GM18858 (cell line): ENCODE measurements at regions not wholly inside any gene's neighbourhood (a gene's known extent, or its start where the extent isn't known, plus 50 kb on each side); places are given as distances from the start of the nearest gene placed in this dataset.
"Not testable (repeated sequence)": the region's sequence is repeated elsewhere in the genome, so short reads cannot be mapped to it uniquely, and the experiment has no call there.

ENCODE experiments used
- ATAC-seq: cut with Tn5 transposase; IDR thresholded peaks from one replicate; pipeline ENCODE4 v1.9.1; 2021; ENCODE audit not compliant: unreplicated experiment

DNA sequence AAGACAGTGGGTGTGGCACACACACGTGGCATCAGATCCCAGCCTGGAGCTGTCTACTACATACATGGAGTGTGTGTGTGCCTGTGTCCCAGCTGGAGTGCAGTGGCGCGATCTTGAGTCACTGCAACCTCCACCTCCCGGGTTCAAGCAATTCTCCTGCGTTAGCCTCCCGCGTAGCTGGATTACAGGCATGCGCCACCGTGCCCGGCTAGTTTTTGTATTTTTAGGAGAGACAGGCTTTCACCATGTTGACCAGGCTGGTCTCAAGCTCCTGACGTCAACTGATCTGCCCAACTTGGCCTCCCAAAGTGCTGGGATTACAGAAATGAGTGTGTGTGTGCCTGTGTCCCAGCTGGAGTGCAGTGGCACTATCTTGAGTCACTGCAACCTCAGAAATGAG is 108.8 kb downstream of the IL12A start:
- ATAC-seq, result no peak

DNA sequence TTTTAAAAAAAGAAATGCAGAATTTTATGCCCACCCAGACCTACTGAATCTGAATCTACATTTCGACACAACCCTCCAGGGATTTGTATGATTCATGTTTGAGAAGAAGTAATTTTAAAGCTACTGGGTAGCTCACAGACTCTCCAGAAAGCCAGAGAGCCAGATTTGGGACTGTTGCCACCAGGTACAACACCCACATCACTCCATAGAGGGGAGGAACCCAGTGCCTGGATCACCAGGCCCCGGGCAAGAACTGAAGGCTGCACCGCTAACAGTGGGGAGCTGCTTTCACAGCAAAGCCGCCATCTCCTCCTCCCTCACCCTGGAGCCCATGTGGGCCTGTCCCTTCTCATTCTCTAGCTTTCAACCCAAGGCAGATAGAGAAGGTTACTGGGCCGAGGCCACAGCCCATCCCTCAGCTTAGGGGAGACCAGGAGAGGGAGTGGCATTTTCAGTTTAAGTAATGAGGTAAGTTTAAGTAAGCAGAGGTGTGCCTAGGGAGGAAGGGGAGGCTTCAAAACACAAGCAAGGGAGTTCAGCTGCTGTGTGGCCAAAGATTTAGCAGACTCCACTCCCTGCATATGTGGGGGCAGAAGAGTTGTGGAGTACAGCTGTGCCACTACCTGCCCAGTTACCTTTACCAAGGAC is 109.8 kb downstream of the IL12A start:
- no peak for ATAC-seq

DNA sequence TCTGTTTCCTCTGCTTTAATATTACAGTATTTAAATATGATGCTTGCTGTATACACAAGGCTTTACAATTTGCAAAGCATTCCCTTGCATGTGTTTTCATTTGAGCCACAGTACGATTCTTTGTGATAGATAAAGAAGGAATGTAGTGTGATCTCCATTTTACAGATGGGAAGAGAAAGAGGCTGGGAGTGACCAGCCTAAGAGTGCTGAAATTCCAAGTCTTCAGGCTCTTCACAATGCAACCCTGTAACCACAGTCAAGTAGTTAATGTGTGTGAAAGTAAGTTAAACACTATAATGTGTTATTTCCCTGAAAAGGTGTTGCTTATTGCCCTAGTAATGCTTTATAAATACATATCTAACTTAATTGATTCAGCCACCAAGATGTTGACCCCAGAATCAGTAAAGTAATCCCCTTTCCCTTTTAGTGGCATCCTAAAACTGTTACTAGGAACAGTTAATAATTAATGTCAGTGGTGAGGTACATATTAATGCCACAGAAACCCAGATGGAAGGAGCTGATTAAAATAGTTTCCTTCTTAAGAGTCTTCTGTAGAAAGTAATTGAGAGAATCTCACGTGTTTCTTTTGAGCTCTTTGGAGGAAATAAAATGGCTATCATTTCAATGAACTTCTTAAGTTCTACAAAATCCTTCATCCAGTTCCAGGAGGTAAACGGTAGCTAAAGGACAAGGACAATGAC is 110.4 kb downstream of the IL12A start:
- no peak for ATAC-seq

DNA sequence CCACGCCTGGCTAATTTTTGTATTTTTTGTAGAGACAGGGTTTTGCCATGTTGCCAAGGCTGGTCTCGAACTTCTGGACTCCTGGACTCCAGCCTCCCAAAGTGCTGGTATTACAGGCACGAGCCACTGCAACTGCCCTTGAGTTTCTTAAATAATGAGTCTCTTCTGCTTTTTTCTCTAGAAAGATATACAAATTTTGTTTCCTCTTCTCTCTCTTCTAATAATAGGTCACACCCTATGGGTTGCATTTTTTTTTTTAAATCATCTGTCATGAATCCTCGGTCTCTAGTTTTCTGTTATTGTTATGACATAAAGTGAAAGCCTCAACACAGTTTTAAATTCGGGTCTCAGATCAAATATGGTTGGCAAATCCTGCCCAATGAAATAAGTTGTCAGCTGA is 111.2 kb downstream of the IL12A start:
- peak; percentile 75 for ATAC-seq

DNA sequence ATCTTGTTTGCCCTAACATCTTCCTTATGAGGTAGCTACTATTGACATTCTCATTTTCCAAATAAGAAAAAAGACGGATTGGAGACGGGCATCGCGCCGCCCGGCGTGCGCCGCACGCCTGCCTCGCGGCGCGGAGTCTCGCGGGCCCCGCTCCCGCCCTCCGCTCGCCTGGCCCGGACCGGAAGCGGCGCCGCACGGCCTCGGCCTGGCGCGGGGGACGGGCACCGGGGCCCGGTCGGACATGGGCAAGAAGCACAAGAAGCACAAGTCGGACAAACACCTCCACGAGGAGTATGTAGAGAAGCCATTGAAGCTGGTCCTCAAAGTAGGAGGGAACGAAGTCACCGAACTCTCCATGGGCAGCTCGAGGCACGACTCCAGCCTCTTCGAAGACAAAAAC is 112.0 kb downstream of the IL12A start:
- no peak for ATAC-seq

DNA sequence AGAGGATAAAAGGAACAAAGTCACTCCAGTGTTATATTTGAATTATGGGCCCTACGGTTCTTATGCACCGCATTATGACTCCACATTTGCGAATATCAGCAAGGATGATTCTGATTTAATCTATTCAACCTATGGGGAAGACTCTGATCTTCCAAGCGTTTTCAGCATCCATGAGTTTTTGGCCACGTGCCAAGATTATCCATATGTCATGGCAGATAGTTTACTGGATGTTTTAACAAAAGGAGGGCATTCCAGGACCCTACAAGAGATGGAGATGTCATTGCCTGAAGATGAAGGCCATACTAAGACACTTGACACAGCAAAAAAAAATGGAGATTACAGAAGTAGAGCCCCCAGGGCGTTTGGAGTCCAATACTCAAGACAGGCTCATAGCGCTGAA is 113.4 kb downstream of the IL12A start:
- not testable (repeated sequence) for ATAC-seq

DNA sequence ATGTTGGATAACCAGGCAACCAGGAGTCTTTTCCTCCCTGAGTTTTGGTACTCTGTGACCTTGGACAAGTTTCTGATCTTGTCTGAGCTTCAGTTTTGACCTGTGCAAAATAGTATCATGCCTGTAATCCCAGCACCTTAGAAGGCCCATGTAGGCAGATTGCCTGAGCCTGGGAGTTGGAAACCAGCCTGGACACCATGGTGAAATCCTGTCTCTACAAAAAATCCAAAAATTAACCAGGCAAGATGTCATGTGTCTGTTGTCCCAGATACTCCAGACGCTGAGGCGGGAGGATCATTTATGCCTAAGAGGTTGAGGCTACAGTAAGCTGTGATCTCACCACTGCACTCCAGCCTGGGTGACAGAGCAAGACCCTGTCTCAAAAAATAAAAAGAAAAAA is 114.8 kb downstream of the IL12A start:
- no peak for ATAC-seq

DNA sequence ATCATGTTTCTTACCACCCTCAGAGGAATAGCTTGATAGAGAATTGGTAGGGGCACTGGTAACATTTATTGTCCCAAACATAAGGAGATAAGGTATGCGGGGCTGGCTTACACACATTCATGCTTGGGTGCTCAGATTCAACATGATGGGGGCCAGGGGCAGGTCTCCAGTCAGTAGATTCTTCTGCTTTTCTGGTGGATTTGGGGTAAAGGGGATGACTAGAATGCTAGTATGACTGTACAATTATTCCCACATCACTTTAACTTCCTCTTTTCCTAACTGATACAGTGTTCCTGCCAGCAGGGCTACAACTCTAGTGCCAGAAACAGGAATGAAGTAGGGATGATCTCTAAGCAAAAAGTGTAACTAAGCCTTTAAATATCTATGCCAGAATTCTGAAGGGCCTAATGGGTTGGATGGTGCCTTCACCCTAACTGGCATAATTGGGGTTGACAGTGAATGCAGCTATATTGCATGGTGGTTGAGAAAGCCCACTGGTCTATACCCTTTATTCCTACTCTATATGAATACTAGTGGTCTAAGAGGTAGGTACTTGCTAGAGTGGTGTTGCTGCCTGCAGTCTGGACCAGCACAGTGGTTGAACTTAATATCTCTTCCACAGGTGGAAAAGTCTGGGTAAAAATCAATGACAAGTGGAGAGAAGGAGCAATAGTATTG is 117.4 kb downstream of the IL12A start:
- no peak for ATAC-seq

DNA sequence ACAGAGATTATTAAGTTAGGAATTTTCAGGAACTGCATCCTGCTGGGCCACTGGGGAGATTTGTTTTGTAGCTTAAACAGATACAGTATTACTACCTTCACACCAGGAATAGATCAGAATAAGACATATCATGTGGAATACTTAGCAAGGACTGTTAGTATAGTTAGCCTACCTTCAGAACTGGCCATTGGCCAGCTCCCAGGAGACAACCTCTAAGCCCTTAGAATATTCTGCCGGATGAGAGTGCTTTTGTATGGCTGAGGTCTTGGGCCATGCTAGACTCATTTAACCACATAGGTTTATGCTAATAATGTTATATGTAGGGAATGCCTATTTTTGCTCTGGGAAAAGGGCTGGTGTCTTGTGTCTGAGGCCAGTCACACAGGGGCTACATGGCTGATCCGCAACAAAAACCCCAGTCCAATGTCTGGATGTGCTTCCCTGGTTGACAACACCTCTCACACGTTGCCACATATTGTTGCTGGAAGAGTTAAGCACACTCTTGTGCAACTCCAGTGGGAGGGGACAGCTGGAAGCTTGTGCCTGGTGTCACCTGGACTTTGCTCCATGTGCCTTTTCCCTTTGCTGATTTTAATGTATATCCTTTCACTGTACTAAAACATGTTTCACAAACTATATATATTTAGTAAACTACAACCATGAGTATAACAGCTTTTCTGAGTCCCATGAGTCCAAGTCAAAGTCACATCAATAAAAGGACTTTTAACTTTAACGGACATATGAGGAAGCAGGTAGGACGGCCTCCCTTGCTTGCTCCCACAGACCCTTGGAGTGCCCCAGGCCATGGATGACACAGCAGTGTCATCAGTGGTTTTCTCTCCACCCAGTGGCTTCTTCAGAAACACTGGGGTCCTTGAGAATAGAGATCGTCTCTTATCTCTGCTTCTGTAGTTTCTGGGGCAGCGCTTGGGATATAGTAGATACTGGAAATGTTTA is 118.0 kb upstream of the C3orf80 start:
- ATAC-seq, result no peak

DNA sequence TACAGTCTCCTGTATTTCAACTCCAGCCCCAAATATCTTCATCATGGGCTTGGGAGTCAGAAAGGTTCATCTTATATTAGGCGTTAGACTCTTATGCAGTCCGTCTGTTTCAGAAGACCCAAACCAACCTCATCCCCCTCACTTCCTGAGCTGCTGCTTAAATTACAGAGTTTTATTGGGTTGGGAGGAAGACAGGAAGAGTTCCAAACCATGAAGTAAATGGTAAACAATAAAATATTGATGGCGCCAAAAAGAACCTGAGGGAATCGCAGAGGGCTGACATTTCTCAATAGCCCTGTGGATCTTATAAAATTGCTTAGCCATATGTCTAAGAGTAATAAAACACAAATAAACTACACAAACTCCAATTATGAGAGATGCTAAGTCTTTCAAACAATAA is 116.9 kb upstream of the C3orf80 start:
- no peak for ATAC-seq

DNA sequence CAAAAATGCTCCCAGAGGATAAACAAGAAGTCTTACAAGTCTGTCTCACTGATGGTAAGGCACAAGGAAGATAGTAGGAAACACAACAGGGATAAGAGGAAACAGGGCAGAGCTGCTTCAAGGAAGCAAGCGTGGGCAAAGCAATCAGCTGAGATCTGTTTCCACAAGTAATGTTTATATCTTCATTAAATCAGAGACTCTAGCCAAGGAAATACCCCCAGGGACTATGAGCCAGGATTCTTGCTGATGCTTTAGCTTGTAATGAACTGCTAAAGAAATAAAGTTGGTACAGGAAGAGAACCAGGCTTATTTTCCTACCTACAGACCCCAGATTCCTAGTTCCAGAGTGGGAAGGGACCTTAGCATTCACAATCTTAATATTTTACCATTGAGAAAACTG is 112.7 kb upstream of the C3orf80 start:
- no peak for ATAC-seq

DNA sequence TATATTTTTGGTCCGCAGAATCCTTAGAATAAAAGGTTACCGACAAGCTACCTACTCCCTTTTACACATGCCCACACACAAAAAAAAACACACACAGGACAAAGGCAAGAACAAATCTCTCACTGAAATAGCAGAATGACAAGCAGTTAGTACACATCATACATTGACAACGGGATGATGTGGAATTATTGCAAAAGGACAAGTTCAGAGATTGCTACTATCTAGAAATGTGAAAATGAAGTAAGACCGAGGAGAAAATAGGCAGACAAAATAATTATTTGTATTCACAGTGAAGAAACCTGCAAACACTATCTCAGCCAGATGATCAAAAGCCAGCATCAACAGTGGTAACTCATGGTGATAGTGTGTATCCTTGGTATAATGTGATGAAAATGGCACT is 112.2 kb upstream of the C3orf80 start:
- no peak for ATAC-seq

DNA sequence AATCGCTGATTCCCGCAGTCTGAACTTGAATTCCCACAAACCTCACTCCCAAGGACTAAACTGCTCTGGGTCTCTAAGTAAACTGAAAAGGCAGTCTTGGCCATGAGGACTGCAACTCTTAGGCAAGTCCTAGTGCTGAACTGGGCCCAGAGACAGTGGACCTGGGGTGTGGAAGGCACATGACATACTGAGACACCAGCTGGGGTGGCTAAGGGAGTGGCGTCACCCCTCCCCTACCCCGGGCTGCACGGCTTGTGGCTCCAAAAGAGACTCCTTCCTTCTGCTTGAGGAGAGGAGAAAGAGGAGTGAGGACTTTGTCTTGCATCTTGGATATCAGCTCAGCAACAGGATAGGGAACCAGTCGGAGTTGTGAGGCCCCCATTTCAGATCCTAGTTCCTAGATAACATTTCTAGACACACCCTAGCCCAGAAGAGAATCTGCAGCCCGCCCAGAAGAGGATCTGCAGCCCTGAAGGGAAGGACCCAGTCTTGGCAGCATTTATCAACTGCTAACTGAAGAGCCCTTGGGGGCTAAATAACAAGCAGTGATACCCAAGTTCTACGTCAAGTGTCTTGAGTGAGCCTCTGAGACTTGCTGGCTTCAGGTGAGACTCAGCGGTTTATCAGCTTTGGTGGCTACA is 110.7 kb upstream of the C3orf80 start:
- ATAC-seq, result no peak

DNA sequence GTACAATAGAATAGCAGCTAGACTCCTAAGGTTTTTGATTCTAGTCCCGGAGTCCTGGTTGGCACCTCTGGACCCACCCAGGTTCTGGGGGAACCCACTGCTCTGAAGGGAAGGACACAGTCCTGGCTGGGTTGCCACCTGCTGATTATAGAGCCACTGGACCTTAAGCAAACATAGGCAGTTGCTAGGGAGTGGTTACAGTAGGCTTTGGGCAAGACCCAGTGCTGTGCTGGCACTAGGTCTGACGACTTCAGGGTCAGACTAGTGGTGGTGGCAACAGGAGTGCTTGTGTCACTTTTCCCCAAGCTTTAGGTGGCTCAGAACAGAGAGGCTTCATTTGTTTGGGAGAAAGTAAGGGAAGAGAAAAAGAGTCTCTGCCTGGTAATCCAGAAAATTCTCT is 109.8 kb upstream of the C3orf80 start:
- no peak for ATAC-seq

DNA sequence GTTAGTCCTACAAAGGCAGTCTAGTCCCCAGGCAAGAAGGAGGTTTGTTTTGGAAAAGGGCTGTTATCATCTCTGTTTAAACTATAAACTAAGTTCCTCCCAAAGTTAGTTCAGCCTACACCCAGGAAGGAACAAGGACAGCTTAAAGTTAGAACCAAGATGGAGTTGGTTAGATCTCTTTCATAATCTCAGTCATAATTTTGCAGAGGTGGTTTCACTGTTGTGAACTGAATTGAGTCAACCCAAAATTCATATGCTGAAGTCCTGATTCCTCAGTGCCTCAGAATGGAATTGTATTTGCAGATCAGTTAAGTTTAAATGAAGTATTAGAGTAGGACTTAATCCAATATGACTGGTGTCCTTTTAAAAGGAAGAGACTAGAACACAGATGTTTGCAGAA is 101.0 kb upstream of the C3orf80 start:
- ATAC-seq, result no peak

DNA sequence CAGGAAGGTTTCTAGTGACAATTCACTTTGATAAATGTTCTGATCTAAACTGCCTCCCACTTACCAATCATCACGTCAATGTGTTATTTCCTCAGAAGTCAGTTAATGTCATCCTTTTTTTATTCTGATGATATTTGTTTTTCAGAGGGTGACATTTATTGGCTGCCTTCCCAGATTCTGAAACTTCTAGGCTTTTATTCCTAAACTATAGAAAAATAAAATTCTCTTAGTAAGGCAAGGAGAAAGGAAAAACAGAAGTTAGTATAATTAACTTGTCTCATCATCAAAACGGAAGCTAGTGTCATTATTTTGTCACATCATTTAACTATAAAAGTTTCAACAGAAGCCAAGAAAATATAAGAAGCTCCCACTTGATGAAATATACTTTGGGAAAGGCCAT is 100.0 kb upstream of the C3orf80 start:
- ATAC-seq, result no peak

DNA sequence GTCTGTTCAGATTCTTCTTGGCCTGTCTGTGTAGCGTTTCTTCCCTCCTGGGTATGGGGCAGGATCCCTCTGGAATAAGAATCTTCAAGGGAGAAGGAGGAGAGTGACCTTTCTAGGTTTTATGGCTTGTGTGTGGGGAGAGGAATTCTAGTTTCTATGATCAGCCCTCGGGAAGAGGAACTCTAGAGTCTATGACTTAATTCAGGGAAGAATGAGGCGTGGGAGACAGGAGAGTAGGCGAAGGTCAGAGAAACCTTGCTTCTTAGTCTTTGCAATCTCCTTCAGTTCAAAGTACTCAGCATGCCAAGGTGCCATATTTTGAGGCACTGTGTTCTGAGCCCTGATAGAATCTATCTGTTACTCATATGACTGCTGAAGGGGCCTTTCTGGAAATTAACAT is 99.2 kb upstream of the C3orf80 start:
- ATAC-seq, result no peak

DNA sequence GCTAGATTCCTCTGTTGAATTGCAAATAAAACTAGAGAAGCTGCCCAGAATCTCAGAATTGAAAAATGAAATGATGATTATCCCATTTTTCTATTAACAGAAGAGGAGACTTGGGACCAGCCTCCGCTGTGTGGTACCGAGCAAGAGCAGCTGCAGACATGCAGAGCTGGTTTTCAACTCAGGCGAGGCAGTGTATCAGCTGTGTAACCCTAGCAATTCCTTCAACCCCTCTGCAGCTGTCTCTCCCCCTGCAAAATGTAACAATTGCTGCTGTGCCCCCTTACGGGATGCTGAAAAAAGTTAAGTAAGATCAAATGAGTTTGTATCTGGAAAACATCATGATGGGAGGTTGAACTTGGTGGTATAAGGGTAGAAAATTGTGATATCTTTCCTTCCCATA is 98.5 kb upstream of the C3orf80 start:
- ATAC-seq, result no peak

DNA sequence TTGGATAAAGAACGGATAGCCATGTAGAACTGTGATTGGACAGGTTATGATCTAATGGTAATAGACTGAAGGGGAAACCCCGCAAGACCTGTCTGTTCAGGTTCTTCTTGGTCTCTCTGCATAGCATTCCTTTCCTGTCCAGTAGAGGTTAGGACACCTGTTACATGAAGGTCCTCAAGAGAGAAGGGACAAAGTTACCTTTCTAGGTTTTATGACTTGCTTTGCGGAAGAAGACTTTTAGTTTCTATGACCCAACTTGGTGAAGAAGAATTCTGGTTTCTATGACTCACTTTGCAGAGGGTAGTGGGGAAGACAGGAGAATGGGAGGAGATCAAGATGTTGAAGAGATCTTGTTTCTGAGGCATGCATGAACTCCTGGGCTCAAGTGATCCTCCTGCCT is 97.9 kb upstream of the C3orf80 start:
- peak; percentile 48 for ATAC-seq

DNA sequence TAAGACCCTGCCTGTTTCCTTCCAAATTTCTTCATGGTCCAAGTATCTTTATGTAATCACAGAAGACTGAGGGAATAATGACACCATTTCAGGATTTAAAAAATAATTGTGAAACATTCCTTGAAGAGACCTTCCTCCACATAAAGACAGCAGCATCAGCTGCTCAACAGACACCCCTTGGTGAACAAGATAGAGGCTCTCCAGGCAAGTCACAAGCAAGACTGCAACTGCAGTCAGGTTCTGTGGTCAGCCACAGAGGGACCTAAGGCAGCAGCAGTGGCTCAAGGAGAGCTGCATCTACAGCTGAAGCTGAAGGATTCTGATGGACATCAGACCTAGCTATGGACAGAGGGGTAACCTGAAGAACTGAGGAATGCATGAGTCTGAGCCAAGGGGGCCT is 97.2 kb upstream of the C3orf80 start:
- no peak for ATAC-seq
